Activated CD8-positive, alpha-beta T cell treated with anti-CD3 and anti-CD28 coated beads for 36 hours (primary cell): ENCODE measurements at regions not wholly inside any gene's neighbourhood (a gene's known extent, or its start where the extent isn't known, plus 50 kb on each side); places are given as distances from the start of the nearest gene placed in this dataset.

Experiments used
- ATAC-seq: fragments of 200-7000 bp; cut with Tn5 transposase; one replicate; pipeline ENCODE4 v1.10.0; 2021; ENCODE audit warnings: mild to moderate bottlenecking, moderate library complexity
- CTCF ChIA-PET: fragments of 350-600 bp; sonication (Branson Sonifier 250); formaldehyde crosslinking; loops from one replicate; lab custom pipeline; 2021; ENCODE audit warnings: antibody characterized with exemption; lab: Charles Lee
- POLR2A ChIA-PET: fragments of 350-600 bp; sonication (Branson Sonifier 250); formaldehyde crosslinking; loops from one replicate; lab custom pipeline; 2021; ENCODE audit warnings: antibody characterized with exemption; lab: Charles Lee
- DNase-seq: peaks from one replicate; pipeline ENCODE4 v3.0.0-alpha.2; 2020
- H3K27ac Mint-ChIP-seq: one replicate; pipeline ENCODE4 v1.8.0; 2021; ENCODE audit warnings: mild to moderate bottlenecking, mixed read lengths
- H3K27me3 Mint-ChIP-seq: one replicate; pipeline ENCODE4 v1.8.0; 2021; ENCODE audit warnings: mixed read lengths
- H3K36me3 Mint-ChIP-seq: one replicate; pipeline ENCODE4 v1.8.0; 2021; ENCODE audit warnings: low read depth, mixed read lengths
- H3K4me1 Mint-ChIP-seq: one replicate; pipeline ENCODE4 v1.8.0; 2021; ENCODE audit warnings: low read depth, mixed read lengths
- H3K4me3 Mint-ChIP-seq: one replicate; pipeline ENCODE4 v1.8.0; 2021; ENCODE audit warnings: mild to moderate bottlenecking, moderate library complexity, mixed read lengths
- H3K9me3 Mint-ChIP-seq: one replicate; pipeline ENCODE4 v1.8.0; 2021; ENCODE audit warnings: mixed read lengths
- CTCF ChIP-seq: fragments of 200-600 bp; IDR thresholded peaks from one replicate; pipeline ENCODE4 v1.8.0; 2022; ENCODE audit warnings: antibody characterized with exemption, mild to moderate bottlenecking
- intact Hi-C: fragments of 100-400 bp; cut with micrococcal nuclease; formaldehyde crosslinking; loops from one replicate; pipeline ENCODE4 v1.10.0; 2022

GRCh38 chr6:93790981-93791380, 371.6 kb upstream of the EPHA7 start:
- CTCF ChIA-PET, result no interaction called here
- no peak overlapping the region for H3K4me3 Mint-ChIP-seq
- ATAC-seq (no peak), DNase-seq (no peak)
- no peak overlapping the region for H3K27ac Mint-ChIP-seq
- no peaks in the 10 kb centered on the region for H3K9me3 Mint-ChIP-seq
- no peak for TF ChIP-seq CTCF
- H3K27me3 Mint-ChIP-seq, result no peaks in the 10 kb centered on the region
- intact Hi-C loops, result no loop called here
- POLR2A ChIA-PET, result no interaction called here
- no peaks in the 10 kb centered on the region for H3K36me3 Mint-ChIP-seq
- H3K4me1 Mint-ChIP-seq, result no peaks in the 10 kb centered on the region

- H3K36me3 Mint-ChIP-seq, result no peaks in the 10 kb centered on the region
- CTCF ChIA-PET, result no interaction called here
- H3K27ac Mint-ChIP-seq, result no peak overlapping the region
- H3K9me3 Mint-ChIP-seq, result peaks cover 3% of the 10 kb centered on the region
- DNase-seq, result no peak
- ATAC-seq, result no peak
- no peak overlapping the region for H3K4me3 Mint-ChIP-seq
- POLR2A ChIA-PET, result no interaction called here
- no peaks in the 10 kb centered on the region for H3K27me3 Mint-ChIP-seq
- no peak for TF ChIP-seq CTCF
- H3K4me1 Mint-ChIP-seq, result no peaks in the 10 kb centered on the region
- intact Hi-C loops, result no loop called here
Measured at GRCh38 chr6:93789532-93789931, 370.2 kb upstream of the EPHA7 start.

DNA sequence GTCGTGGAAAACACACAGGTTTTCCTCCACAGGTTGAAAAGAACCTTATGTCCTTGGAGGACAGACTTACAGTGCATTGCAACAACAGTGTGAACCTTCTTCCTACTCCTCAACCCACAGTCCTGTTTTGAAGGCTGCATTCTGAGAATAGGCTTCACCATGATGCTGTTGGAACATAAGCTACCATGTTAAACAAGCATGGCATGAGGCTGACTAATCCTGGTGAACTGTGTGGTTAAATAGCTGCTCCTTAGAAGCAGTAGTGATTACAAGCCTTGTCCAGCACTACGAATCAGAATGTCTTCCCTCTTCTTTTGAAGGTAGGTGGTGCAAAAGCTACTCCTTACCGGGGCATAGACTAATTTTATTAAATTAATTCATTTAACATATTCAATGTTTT, 368.5 kb upstream of the EPHA7 start:
- ChIA-PET POLR2A (no interaction called here), CTCF (no interaction called here)
- Mint-ChIP-seq H3K27ac (no peak overlapping the region), H3K36me3 (no peaks in the 10 kb centered on the region), H3K27me3 (no peaks in the 10 kb centered on the region), H3K9me3 (peaks cover 3% of the 10 kb centered on the region), H3K4me1 (no peaks in the 10 kb centered on the region), H3K4me3 (no peak overlapping the region)
- intact Hi-C loops, result no loop called here
- ATAC-seq, result no peak
- TF ChIP-seq CTCF, result no peak
- DNase-seq, result no peak

DNA sequence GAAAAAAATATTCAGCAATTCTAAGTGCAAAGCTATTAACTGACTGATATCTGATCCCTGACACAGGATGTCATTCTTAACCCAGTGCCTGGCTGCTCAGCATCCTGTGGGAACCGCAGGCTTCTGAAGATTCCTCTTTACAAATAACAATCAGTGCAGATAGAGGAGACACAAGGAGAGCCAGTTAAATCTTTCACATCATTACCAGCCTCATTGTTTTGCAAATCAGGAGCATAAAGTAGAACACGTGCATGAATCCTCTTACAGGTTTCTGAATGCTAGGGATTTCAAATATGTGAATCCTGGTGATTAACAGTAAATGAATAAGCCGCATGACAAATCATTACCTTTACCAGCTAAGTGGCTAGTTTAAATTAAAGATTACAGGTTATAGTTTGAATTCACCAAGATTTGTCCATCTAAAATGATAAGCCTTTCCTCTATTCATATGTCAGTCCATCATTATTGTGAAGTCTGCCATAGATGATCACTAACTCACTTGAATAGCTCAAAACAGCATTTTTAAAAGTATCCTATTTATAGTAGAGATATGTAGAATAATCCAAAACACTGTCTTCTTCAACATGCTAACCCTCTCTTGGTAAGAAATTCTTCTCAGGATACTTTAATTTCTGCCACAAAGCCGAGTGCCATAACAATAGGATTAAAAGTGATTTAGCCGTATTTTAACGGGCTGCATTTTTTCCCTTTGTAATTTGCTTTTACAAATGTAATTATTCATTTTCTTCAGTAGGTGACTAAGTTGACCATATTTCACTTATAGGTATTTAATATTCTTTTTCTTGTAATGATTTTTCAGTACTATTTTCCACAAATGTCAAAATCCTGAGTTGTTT, 367.3 kb upstream of the EPHA7 start:
- H3K27ac Mint-ChIP-seq, result no peak overlapping the region
- CTCF ChIA-PET, result no interaction called here
- POLR2A ChIA-PET, result no interaction called here
- H3K36me3 Mint-ChIP-seq, result no peaks in the 10 kb centered on the region
- TF ChIP-seq CTCF, result no peak
- intact Hi-C loops, result no loop called here
- H3K9me3 Mint-ChIP-seq, result peaks cover 3% of the 10 kb centered on the region
- H3K4me1 Mint-ChIP-seq, result no peaks in the 10 kb centered on the region
- ATAC-seq (no peak), DNase-seq (no peak)
- no peak overlapping the region for H3K4me3 Mint-ChIP-seq
- no peaks in the 10 kb centered on the region for H3K27me3 Mint-ChIP-seq

DNA sequence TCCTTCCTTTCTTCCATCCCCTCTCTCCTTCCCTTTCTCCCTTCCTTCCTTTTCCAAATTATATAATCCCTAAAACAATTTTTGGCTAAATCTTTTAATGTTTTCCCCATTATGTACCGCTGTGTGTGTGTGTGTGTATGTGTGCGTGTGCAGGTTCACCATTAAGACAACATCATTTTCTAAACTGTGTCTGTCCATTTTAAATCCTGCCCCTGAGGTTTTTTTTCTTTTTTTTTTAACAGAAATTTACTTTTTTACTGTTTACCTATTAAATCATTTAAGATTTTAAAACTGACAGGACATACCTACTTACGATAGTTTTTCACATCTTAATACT, 366.3 kb upstream of the EPHA7 start:
- peaks cover 3% of the 10 kb centered on the region for H3K9me3 Mint-ChIP-seq
- ChIA-PET CTCF (no interaction called here), POLR2A (no interaction called here)
- no peaks in the 10 kb centered on the region for H3K4me1 Mint-ChIP-seq
- no peak overlapping the region for H3K4me3 Mint-ChIP-seq
- no peaks in the 10 kb centered on the region for H3K36me3 Mint-ChIP-seq
- no peak for ATAC-seq
- no peak for TF ChIP-seq CTCF
- no peaks in the 10 kb centered on the region for H3K27me3 Mint-ChIP-seq
- DNase-seq, result no peak
- H3K27ac Mint-ChIP-seq, result no peak overlapping the region
- intact Hi-C loops, result no loop called here
